SK-N-SH (cell line): ENCODE measurements at regions not wholly inside any gene's neighbourhood (a gene's known extent, or its start where the extent isn't known, plus 50 kb on each side); places are given as distances from the start of the nearest gene placed in this dataset.

Experiments used
- CTCF ChIA-PET: fragments of 300-600, 350-600 bp; formaldehyde crosslinking; extraction: SDS; loops from one replicate; lab custom pipeline; 2021; lab: Yijun Ruan, JAX
- POLR2A ChIA-PET: fragments of 350-600 bp; sonication (Branson Sonifier 250); formaldehyde crosslinking; extraction: SDS; loops from one replicate; lab custom pipeline; 2020; ENCODE audit warnings: antibody characterized with exemption, inconsistent platforms; lab: Yijun Ruan, JAX
- DNase-seq: peaks from one replicate; pipeline ENCODE4 v3.0.0; 2012
- H2AFZ ChIP-seq: fragments of 200-600 bp; sonication (generic); 2 replicates; pipeline ENCODE4 v1.8.1; 2016; ENCODE audit warnings: antibody characterized with exemption, mild to moderate bottlenecking, low read depth
- H3F3A ChIP-seq: fragments of 200-600 bp; sonication (generic); replicated peaks from 2 replicates; pipeline ENCODE3; 2016; ENCODE audit warnings: antibody characterized with exemption, mild to moderate bottlenecking; ENCODE audit not compliant: insufficient read depth
- H3K27ac ChIP-seq, 2 experiments: fragments of 200-500 bp in 1 of 2; fragments of 200-600 bp in 1 of 2; sonication (Bioruptor generic) in 1 of 2; sonication (generic), shearing (Covaris generic) in 1 of 2; 2 replicates each; pipeline versions ENCODE4 v1.5.1 to v1.6.1; 2014 to 2016; ENCODE audit warnings: low read depth in 2 of 2, inconsistent platforms in 1 of 2, low read length in 1 of 2, mild to moderate bottlenecking in 1 of 2, mixed read lengths in 1 of 2
- H3K27me3 ChIP-seq: fragments of 200-600 bp; sonication (generic), shearing (Covaris generic); 2 replicates; pipeline ENCODE4 v1.6.1; 2016; ENCODE audit warnings: mixed run types; ENCODE audit not compliant: insufficient read depth
- H3K36me3 ChIP-seq, 2 experiments: fragments of 200-500 bp in 1 of 2; fragments of 200-600 bp in 1 of 2; sonication (Bioruptor generic) in 1 of 2; sonication (generic) in 1 of 2; replicated peaks in 1 of 2; 2 replicates each; pipeline versions ENCODE3 to v1.5.1; 2014 to 2016; ENCODE audit warnings: low read length in 1 of 2, mild to moderate bottlenecking in 1 of 2; ENCODE audit not compliant: insufficient read depth in 2 of 2, control insufficient read depth in 1 of 2
- H3K4me1 ChIP-seq, 2 experiments: fragments of 200-500 bp in 1 of 2; fragments of 200-600 bp in 1 of 2; sonication (Bioruptor generic) in 1 of 2; sonication (generic), shearing (Covaris generic) in 1 of 2; 2 replicates each; pipeline versions ENCODE4 v1.5.1 to v1.6.1; 2014 to 2016; ENCODE audit warnings: low read depth in 1 of 2, low read length in 1 of 2, mixed run types in 1 of 2; ENCODE audit not compliant: insufficient read depth in 2 of 2, control insufficient read depth in 1 of 2
- H3K4me2 ChIP-seq: fragments of 200-600 bp; sonication (generic), shearing (Covaris generic); 2 replicates; pipeline ENCODE4 v1.6.1; 2017; ENCODE audit warnings: mixed run types
- H3K4me3 ChIP-seq, 2 experiments: fragments of 200-500 bp in 1 of 2; fragments of 200-600 bp in 1 of 2; sonication (Bioruptor generic) in 1 of 2; sonication (generic), shearing (Covaris generic) in 1 of 2; 2 replicates each; pipeline versions ENCODE4 v1.5.1 to v1.8.1; 2014 to 2016; ENCODE audit warnings: low read depth in 2 of 2, inconsistent platforms in 1 of 2, low read length in 1 of 2, mild to moderate bottlenecking in 1 of 2, mixed read lengths in 1 of 2, moderate library complexity in 1 of 2
- H3K79me2 ChIP-seq: fragments of 200-600 bp; sonication (generic); 2 replicates; pipeline ENCODE4 v1.8.1; 2017; ENCODE audit warnings: mild to moderate bottlenecking; ENCODE audit not compliant: insufficient read depth
- H3K9ac ChIP-seq: fragments of 200-600 bp; sonication (generic); 2 replicates; pipeline ENCODE4 v1.6.1; 2017; ENCODE audit warnings: mixed run types
- H3K9me2 ChIP-seq: fragments of 200-600 bp; sonication (generic); 2 replicates; pipeline ENCODE4 v1.6.1; 2017; ENCODE audit warnings: mixed run types
- H3K9me3 ChIP-seq: fragments of 200-600 bp; sonication (generic); 2 replicates; pipeline ENCODE4 v1.6.1; 2017; ENCODE audit warnings: mixed run types, mild to moderate bottlenecking, moderate library complexity
- H4K20me1 ChIP-seq: fragments of 200-600 bp; sonication (generic); 2 replicates; pipeline ENCODE4 v1.6.1; 2017; ENCODE audit warnings: mild to moderate bottlenecking, mixed run types; ENCODE audit not compliant: insufficient read depth
- EZH2phosphoT487 ChIP-seq: fragments of 200-600 bp; sonication (generic); IDR thresholded peaks from 2 replicates; pipeline ENCODE4 v1.6.1; 2017; ENCODE audit warnings: low read depth, mixed run types, mild to moderate bottlenecking, antibody characterized with exemption, moderate library complexity, borderline replicate concordance
- FOSL2 ChIP-seq: IDR thresholded peaks from 2 replicates; pipeline ENCODE4 v1.4.0; 2012; ENCODE audit warnings: low read depth, mild to moderate bottlenecking, moderate library complexity, borderline replicate concordance
- GATA2 ChIP-seq: sonication (generic); formaldehyde crosslinking; IDR thresholded peaks from 2 replicates; pipeline ENCODE4 v1.5.0; 2020; ENCODE audit warnings: mild to moderate bottlenecking, missing genetic modification reagents
- MAX ChIP-seq: IDR thresholded peaks from 2 replicates; pipeline ENCODE4 v1.4.0; 2012; ENCODE audit warnings: low read depth
- MEF2A ChIP-seq: IDR thresholded peaks from 2 replicates; pipeline ENCODE4 v1.4.0; 2012; ENCODE audit warnings: low read depth, borderline replicate concordance
- MXI1 ChIP-seq: IDR thresholded peaks from 2 replicates; pipeline ENCODE4 v1.6.1; 2012; ENCODE audit warnings: mild to moderate bottlenecking, low read depth, low read length, improper control_type of control experiment
- RCOR1 ChIP-seq: fragments of 150-350 bp; IDR thresholded peaks from 2 replicates; pipeline ENCODE4 v1.6.1; 2017; ENCODE audit warnings: antibody characterized with exemption, low read length
- RFX5 ChIP-seq: IDR thresholded peaks from 2 replicates; pipeline ENCODE4 v1.6.1; 2012; ENCODE audit warnings: mild to moderate bottlenecking, improper control_type of control experiment, low read length
- RXRA ChIP-seq: IDR thresholded peaks from 2 replicates; pipeline ENCODE4 v1.4.0; 2012; ENCODE audit warnings: low read depth, mild to moderate bottlenecking, borderline replicate concordance
- SMC3 ChIP-seq: IDR thresholded peaks from 2 replicates; pipeline ENCODE4 v1.6.1; 2012; ENCODE audit warnings: low read depth, low read length, improper control_type of control experiment
- TAF1 ChIP-seq: IDR thresholded peaks from 2 replicates; pipeline ENCODE4 v1.6.1; 2012; ENCODE audit warnings: low read depth, mild to moderate bottlenecking, low read length, moderate library complexity, borderline replicate concordance
- USF1 ChIP-seq: IDR thresholded peaks from 2 replicates; pipeline ENCODE4 v1.4.0; 2012; ENCODE audit warnings: low read depth, borderline replicate concordance
- USF2 ChIP-seq: fragments of 150-350 bp; IDR thresholded peaks from 2 replicates; pipeline ENCODE4 v1.6.1; 2017; ENCODE audit warnings: antibody characterized with exemption, low read length, low read depth, borderline replicate concordance
- YY1 ChIP-seq: IDR thresholded peaks from 2 replicates; pipeline ENCODE4 v1.4.0; 2012; ENCODE audit warnings: low read depth, mild to moderate bottlenecking
- ZBTB33 ChIP-seq: IDR thresholded peaks from 2 replicates; pipeline ENCODE4 v1.4.0; 2012; ENCODE audit warnings: low read depth, borderline replicate concordance
- WGBS: methylation state at CpG from one replicate; pipeline ENCODE4 v1.1.6; 2017; ENCODE audit warnings: low lambda C conversion rate; 5-methylcytosine and 5-hydroxymethylcytosine counted together

GRCh38 chr3:14252321-14253021 is 73.9 kb downstream of the LSM3 start:
- Histone ChIP-seq H2AFZ (no peak overlapping the region), H3F3A (no peaks in the 10 kb centered on the region), H3K4me3 (no peak overlapping the region), H3K4me1 (no peaks in the 10 kb centered on the region), H3K9me2 (no peaks in the 10 kb centered on the region), H3K4me2 (no peak overlapping the region), H3K36me3 (no peaks in the 10 kb centered on the region), H3K9me3 (no peaks in the 10 kb centered on the region), H3K79me2 (no peaks in the 10 kb centered on the region), H4K20me1 (no peaks in the 10 kb centered on the region), H3K27ac (no peak overlapping the region), H3K27me3 (0 out of 2 replicates have a peak, but pooled peaks cover 7% of the 10 kb centered on the region), H3K9ac (no peak overlapping the region)
- ChIA-PET POLR2A (no interaction called here), CTCF (interaction anchor here (0.7 to 4.8 kb wide), 5 partner anchors 9 to 297 kb away, joined by 3 to 16 read pairs (median 7); no protein-coding TSS in a partner anchor)
- TF ChIP-seq RFX5 (no peak), USF1 (no peak), ZBTB33 (no peak), RXRA (no peak), YY1 (no peak), MXI1 (no peak), USF2 (no peak), EZH2phosphoT487 (no peak), GATA2 (CRISPR knock-in tag) (no peak), FOSL2 (no peak)
- no peak for DNase-seq
- 57% methylated on average over 11 of the region's 11 CpGs for WGBS

- Histone ChIP-seq H3K4me1 (no peaks in the 10 kb centered on the region), H3K4me2 (no peak overlapping the region), H3K27ac (no peak overlapping the region), H3K9ac (no peak overlapping the region), H2AFZ (no peak overlapping the region), H4K20me1 (no peaks in the 10 kb centered on the region), H3K4me3 (no peak overlapping the region), H3F3A (no peaks in the 10 kb centered on the region), H3K9me3 (no peaks in the 10 kb centered on the region), H3K27me3 (no peaks in the 10 kb centered on the region), H3K79me2 (no peaks in the 10 kb centered on the region), H3K36me3 (no peaks in the 10 kb centered on the region), H3K9me2 (no peaks in the 10 kb centered on the region)
- DNase-seq = no peak
- TF ChIP-seq TAF1 (no peak), SMC3 (no peak), YY1 (no peak), USF2 (no peak), MAX (no peak), MEF2A (no peak), RCOR1 (no peak)
- POLR2A ChIA-PET = no interaction called here
- WGBS = 58% methylated on average over 10 of the region's 11 CpGs
- CTCF ChIA-PET = interaction anchor here (1.5 to 4.8 kb wide), 3 partner anchors 8 to 215 kb away, joined by 7 to 16 read pairs (median 14); no protein-coding TSS in a partner anchor
Observed at GRCh38 chr3:14253022-14253706, 74.5 kb downstream of the LSM3 start.
